Nephron progenitor cell (in vitro differentiated cells): ENCODE measurements at regions not wholly inside any gene's neighbourhood (a gene's known extent, or its start where the extent isn't known, plus 50 kb on each side); places are given as distances from the start of the nearest gene placed in this dataset.

Experiments
- DNase-seq: peaks from one replicate; pipeline ENCODE4 v3.0.0; 2021
- H3K27ac Mint-ChIP-seq: 2 replicates; pipeline ENCODE4 v1.8.0; 2021; ENCODE audit warnings: mild to moderate bottlenecking, moderate library complexity, mixed read lengths
- H3K27me3 Mint-ChIP-seq: 2 replicates; pipeline ENCODE4 v1.8.0; 2021; ENCODE audit warnings: mild to moderate bottlenecking, low read depth, mixed read lengths; ENCODE audit not compliant: poor library complexity
- H3K36me3 Mint-ChIP-seq: 2 replicates; pipeline ENCODE4 v1.8.0; 2021; ENCODE audit warnings: low read depth, mixed read lengths
- H3K4me1 Mint-ChIP-seq: 2 replicates; pipeline ENCODE4 v1.8.0; 2021; ENCODE audit warnings: mixed read lengths
- H3K4me3 Mint-ChIP-seq: 2 replicates; pipeline ENCODE4 v1.8.0; 2021; ENCODE audit warnings: mild to moderate bottlenecking, moderate library complexity, mixed read lengths
- H3K9me3 Mint-ChIP-seq: 2 replicates; pipeline ENCODE4 v1.8.0; 2021; ENCODE audit warnings: mild to moderate bottlenecking, moderate library complexity, mixed read lengths
- TF ChIP-seq, protein P1 (sequence below): fragments of 200-600 bp; sonication (generic); IDR thresholded peaks from 2 replicates; pipeline ENCODE4 v1.5.0; 2021; ENCODE audit warnings: antibody characterized with exemption

DNA sequence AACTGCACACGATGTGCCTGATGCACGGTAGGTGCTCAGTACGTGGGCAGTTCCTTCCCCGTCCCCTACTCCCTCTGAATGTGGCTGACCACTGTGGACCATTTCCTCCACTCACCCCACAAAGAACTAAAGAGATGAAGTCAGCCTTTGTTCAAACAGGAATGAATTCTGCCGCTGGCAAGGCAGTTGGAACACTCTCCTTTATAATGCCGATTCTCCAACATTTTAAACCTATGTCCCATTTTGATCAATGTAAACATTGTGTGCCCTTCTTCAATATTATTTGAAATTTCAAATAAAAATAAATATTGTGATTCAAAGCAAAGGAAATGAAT, 57.5 kb upstream of the MEF2A start:
- H3K27ac Mint-ChIP-seq: no peak overlapping the region
- TF ChIP-seq, protein P1, sequence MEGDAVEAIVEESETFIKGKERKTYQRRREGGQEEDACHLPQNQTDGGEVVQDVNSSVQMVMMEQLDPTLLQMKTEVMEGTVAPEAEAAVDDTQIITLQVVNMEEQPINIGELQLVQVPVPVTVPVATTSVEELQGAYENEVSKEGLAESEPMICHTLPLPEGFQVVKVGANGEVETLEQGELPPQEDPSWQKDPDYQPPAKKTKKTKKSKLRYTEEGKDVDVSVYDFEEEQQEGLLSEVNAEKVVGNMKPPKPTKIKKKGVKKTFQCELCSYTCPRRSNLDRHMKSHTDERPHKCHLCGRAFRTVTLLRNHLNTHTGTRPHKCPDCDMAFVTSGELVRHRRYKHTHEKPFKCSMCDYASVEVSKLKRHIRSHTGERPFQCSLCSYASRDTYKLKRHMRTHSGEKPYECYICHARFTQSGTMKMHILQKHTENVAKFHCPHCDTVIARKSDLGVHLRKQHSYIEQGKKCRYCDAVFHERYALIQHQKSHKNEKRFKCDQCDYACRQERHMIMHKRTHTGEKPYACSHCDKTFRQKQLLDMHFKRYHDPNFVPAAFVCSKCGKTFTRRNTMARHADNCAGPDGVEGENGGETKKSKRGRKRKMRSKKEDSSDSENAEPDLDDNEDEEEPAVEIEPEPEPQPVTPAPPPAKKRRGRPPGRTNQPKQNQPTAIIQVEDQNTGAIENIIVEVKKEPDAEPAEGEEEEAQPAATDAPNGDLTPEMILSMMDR: no peak
- no peak for DNase-seq
- no peaks in the 10 kb centered on the region for H3K36me3 Mint-ChIP-seq
- H3K4me3 Mint-ChIP-seq: no peak overlapping the region
- H3K4me1 Mint-ChIP-seq: peaks cover 9% of the 10 kb centered on the region
- H3K9me3 Mint-ChIP-seq: peaks cover 8% of the 10 kb centered on the region
- H3K27me3 Mint-ChIP-seq: peaks cover 10% of the 10 kb centered on the region

GRCh38 chr15:99508852-99509251, 56.9 kb upstream of the MEF2A start:
- TF ChIP-seq, protein P1: no peak
- Mint-ChIP-seq H3K9me3 (peaks cover 14% of the 10 kb centered on the region), H3K36me3 (no peaks in the 10 kb centered on the region), H3K4me3 (no peak overlapping the region), H3K27ac (no peak overlapping the region), H3K4me1 (peaks cover 9% of the 10 kb centered on the region), H3K27me3 (peaks cover 10% of the 10 kb centered on the region)
- DNase-seq: no peak

DNA sequence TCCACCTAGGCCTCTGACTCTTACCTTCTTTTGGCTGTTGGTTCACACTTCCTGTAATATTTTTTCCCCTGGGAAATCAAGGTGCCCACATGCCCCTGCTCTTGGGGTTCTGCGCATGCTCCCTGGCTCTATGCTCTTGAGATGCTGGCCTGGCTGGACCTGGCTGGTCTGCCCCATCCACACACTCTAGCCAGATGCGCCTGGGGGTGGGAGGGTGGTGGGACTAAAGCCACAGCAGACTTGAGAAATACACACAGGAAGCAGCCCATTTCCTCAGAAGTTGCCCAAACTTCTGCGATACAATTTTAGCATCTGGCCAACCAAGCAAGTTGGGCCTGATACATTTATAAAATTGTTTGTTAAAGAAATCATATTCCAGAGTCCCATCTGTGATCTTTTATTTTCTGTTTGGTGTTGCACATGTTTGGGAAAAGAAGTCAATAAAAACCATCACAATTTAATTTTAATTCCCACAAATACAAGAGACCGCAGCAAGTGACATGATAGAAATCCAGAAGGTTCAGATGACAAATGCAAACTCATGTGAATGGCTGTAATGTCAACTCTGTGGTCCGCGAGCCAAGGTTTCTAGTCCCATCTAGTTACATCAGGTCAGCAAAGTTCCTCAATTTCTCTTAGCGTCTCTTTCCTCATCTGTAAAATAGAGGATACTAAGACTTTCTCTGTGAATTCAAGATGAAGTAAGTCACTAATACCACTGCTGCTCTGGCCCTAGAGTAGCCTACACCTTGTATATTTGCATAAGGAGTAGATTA, 55.9 kb upstream of the MEF2A start:
- TF ChIP-seq, protein P1: no peak
- Mint-ChIP-seq H3K4me1 (peaks cover 9% of the 10 kb centered on the region), H3K36me3 (no peaks in the 10 kb centered on the region)

DNA sequence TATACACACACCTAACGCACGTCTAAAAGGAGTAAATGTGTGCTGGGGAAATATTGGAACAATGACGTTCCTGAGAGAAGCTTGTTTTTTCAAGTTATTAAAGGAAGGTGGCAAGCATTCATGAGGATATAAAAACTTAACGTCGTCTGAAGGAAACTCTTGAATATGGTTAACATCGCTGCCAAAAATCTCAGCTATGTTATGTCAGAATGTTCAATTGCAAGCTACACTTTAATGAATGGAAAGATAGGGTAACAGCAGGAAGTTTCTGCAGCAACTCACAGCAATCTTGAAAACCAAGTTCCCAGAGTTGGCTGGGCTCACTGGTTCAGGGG, 54.3 kb upstream of the MEF2A start:
- no peak overlapping the region for H3K27ac Mint-ChIP-seq
- H3K4me3 Mint-ChIP-seq: no peak overlapping the region
- peaks cover 9% of the 10 kb centered on the region for H3K4me1 Mint-ChIP-seq
- DNase-seq: no peak
- peaks cover 15% of the 10 kb centered on the region for H3K9me3 Mint-ChIP-seq
- no peaks in the 10 kb centered on the region for H3K36me3 Mint-ChIP-seq
- TF ChIP-seq, protein P1: no peak
- H3K27me3 Mint-ChIP-seq: peaks cover 12% of the 10 kb centered on the region

More for the DNA sequence above, 55.9 kb upstream of the MEF2A start:
- Mint-ChIP-seq H3K27me3 (peaks cover 12% of the 10 kb centered on the region), H3K9me3 (peaks cover 15% of the 10 kb centered on the region), H3K4me3 (no peak overlapping the region), H3K27ac (no peak overlapping the region)
- no peak for DNase-seq

DNA sequence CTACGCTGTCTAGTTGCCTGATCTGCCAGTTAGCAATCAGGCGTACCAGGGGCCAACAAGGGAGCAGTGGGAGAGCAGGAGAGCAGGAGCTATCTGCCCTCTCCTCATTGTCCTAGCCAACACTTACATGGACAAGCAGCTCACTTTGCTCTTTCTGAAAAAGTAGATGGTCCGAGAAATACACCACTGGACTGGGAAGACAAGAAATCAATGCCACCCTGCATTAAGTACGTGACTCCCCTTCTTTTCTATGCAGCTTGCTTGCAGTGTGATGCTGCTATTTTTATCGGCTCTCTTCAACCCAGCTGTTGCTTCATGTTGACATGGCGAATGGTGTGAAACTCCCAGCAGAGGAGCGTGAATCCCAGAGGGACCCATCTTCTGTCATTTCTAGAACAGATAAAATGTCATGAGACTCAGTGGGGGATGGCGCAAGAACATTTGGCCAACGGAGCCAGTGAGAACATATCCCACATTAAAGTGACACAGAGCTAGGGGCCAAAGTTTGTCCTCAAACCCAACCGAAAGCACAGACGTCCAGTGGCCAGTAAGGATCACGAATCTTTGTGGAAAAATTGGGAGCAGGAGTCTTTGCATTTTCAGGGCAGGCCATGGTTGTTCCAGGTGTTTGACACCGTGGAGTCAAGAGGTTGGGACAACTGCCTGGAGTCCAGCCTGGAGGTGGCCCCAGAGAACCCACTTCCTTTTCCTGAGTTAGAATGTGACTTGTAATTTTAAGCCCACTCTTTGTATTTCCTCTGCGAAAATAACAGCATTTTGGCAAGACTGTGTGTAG, 53.7 kb upstream of the MEF2A start:
- Mint-ChIP-seq H3K36me3 (no peaks in the 10 kb centered on the region), H3K4me3 (no peak overlapping the region), H3K27ac (no peak overlapping the region), H3K9me3 (peaks cover 15% of the 10 kb centered on the region), H3K27me3 (peaks cover 12% of the 10 kb centered on the region), H3K4me1 (peaks cover 9% of the 10 kb centered on the region)
- no peak for DNase-seq
- TF ChIP-seq, protein P1: no peak
